ENCODE measurements at regions not wholly inside any gene's neighbourhood (a gene's known extent, or its start where the extent isn't known, plus 50 kb on each side); places are given as distances from the start of the nearest gene placed in this dataset.
A peak's percentile ranks its signal among the peaks of the same experiment; 100 is the strongest.

- DNase-seq = peak; percentile 14
- Mint-ChIP-seq H3K27me3 (no peaks in the 10 kb centered on the region), H3K36me3 (ENCODE audit: low read depth) (peaks cover 12% of the 10 kb centered on the region), H3K9me3 (peaks cover 4% of the 10 kb centered on the region), H3K27ac (peak overlapping the region; percentile 96), H3K4me3 (peak overlapping the region; percentile 47), H3K4me1 (peaks cover 36% of the 10 kb centered on the region)
- POLR2A ChIA-PET = interaction anchor here (0.5 to 0.7 kb wide), 5 partner anchors 17 to 268 kb away, joined by 3 to 4 read pairs (median 3); no protein-coding TSS in a partner anchor
- CTCF ChIA-PET = interaction anchor here (0.8 to 1.9 kb wide), 11 partner anchors 9 to 75 kb away, joined by 3 to 18 read pairs (median 5); partner anchors contain the start of gene HBS1L
Measured at GRCh38 chr6:135129136-135129856, 51.8 kb upstream of the MYB start.

GRCh38 chr6:135128268-135128914, 52.7 kb upstream of the MYB start:
- Mint-ChIP-seq H3K27ac (peak overlapping the region; percentile 96), H3K27me3 (no peaks in the 10 kb centered on the region), H3K4me1 (peaks cover 36% of the 10 kb centered on the region), H3K4me3 (peak overlapping the region; percentile 47), H3K9me3 (peaks cover 10% of the 10 kb centered on the region), H3K36me3 (ENCODE audit: low read depth) (peaks cover 12% of the 10 kb centered on the region)
- POLR2A ChIA-PET = interaction anchor here (0.5 to 0.7 kb wide), 3 partner anchors 25 to 166 kb away, joined by 3 to 4 read pairs (median 3); no protein-coding TSS in a partner anchor
- CTCF ChIA-PET = interaction anchor here (0.6 to 1.9 kb wide), 12 partner anchors 10 to 259 kb away, joined by 3 to 18 read pairs (median 4); partner anchors contain the start of gene HBS1L
- DNase-seq = peak; percentile 55

DNA sequence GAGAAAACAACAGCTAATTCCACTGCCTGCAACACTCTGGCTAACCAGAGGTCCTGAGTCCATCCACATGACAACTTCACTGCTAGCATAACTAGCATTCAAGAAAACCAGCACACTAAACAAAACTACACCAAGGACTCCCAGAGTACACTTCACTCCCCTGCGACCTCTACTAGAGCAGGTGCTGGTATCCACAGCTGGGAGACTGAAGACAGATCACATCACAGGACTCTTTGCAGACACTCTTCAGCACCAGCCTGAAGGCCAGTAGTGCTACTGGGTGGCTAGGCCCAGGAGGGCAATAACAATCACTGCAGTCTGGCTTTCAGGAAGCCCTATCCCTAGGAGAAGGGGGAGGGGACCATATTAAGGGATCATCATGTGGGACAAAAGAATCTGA, 54.4 kb upstream of the MYB start:
- peak overlapping the region; percentile 14 for H3K27ac Mint-ChIP-seq

GRCh38 chr6:135126034-135126433, 55.1 kb upstream of the MYB start:
- peaks cover 39% of the 10 kb centered on the region for H3K4me1 Mint-ChIP-seq
- POLR2A ChIA-PET = no interaction called here
- no peak overlapping the region for H3K27ac Mint-ChIP-seq
- CTCF ChIA-PET = interaction anchor here (0.5 to 2.3 kb wide), 8 partner anchors 8 to 87 kb away, joined by 3 to 6 read pairs (median 4); no protein-coding TSS in a partner anchor
- peaks cover 13% of the 10 kb centered on the region for H3K36me3 Mint-ChIP-seq (ENCODE audit: low read depth)
- peaks cover 10% of the 10 kb centered on the region for H3K9me3 Mint-ChIP-seq
- no peak overlapping the region for H3K4me3 Mint-ChIP-seq
- H3K27me3 Mint-ChIP-seq = no peaks in the 10 kb centered on the region
- DNase-seq = no peak

More for the DNA sequence above, 54.4 kb upstream of the MYB start:
- ChIA-PET CTCF (interaction anchor here (0.8 to 2.3 kb wide), 7 partner anchors 9 to 87 kb away, joined by 3 to 6 read pairs (median 4); no protein-coding TSS in a partner anchor), POLR2A (no interaction called here)
- no peak for DNase-seq
- Mint-ChIP-seq H3K27me3 (no peaks in the 10 kb centered on the region), H3K36me3 (ENCODE audit: low read depth) (peaks cover 12% of the 10 kb centered on the region), H3K4me3 (no peak overlapping the region), H3K9me3 (peaks cover 10% of the 10 kb centered on the region), H3K4me1 (peaks cover 32% of the 10 kb centered on the region)

DNA sequence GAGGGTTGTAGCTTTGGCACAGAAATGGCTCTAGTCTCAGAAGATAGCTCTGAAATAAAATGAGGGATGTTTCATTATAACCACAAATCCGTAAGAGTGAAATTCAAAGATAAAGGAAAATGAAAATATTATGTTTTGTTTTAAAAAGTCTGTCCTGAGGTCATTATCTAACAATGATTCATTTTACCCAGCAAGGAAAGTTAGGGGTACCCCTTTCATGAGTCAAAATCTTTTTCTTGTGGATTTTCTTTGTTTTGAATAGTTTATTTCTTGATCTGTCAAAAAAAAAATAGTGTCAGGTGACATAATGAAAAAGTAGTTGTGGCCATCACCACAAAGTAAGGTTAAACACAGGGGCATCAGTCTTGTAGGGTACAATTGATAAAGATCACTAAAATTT, 59.7 kb upstream of the MYB start:
- DNase-seq = no peak
- no peak overlapping the region for H3K27ac Mint-ChIP-seq
- peaks cover 8% of the 10 kb centered on the region for H3K9me3 Mint-ChIP-seq
- no peak overlapping the region for H3K4me3 Mint-ChIP-seq
- no peaks in the 10 kb centered on the region for H3K27me3 Mint-ChIP-seq
- POLR2A ChIA-PET = no interaction called here
- peaks cover 4% of the 10 kb centered on the region for H3K36me3 Mint-ChIP-seq (ENCODE audit: low read depth)
- CTCF ChIA-PET = interaction anchor here (1.3 to 1.7 kb wide), 2 partner anchors 20 to 23 kb away, joined by 5 to 7 read pairs; no protein-coding TSS in a partner anchor
- peaks cover 38% of the 10 kb centered on the region for H3K4me1 Mint-ChIP-seq

GRCh38 chr6:135118134-135118730, 62.9 kb upstream of the MYB start:
- ChIA-PET CTCF (interaction anchor here (0.5 to 2.5 kb wide), 7 partner anchors 8 to 159 kb away, joined by 3 to 14 read pairs (median 4); no protein-coding TSS in a partner anchor), POLR2A (interaction anchor here (0.6 kb wide), 1 partner anchor 13 kb away, joined by 4 read pairs; no protein-coding TSS in a partner anchor)
- Mint-ChIP-seq H3K9me3 (peaks cover under 1% of the 10 kb centered on the region), H3K36me3 (ENCODE audit: low read depth) (peaks cover 7% of the 10 kb centered on the region), H3K27ac (peak overlapping the region; percentile 52), H3K4me1 (peaks cover 69% of the 10 kb centered on the region), H3K27me3 (no peaks in the 10 kb centered on the region), H3K4me3 (no peak overlapping the region)
- no peak for DNase-seq

GRCh38 chr6:135117413-135117968, 62.9 kb upstream of the HBS1L start:
- H3K36me3 Mint-ChIP-seq (ENCODE audit: low read depth) = peaks cover 14% of the 10 kb centered on the region
- POLR2A ChIA-PET = interaction anchor here (0.5 kb wide), 1 partner anchor 229 kb away, joined by 3 read pairs; no protein-coding TSS in a partner anchor
- H3K27ac Mint-ChIP-seq = peak overlapping the region; percentile 76
- CTCF ChIA-PET = interaction anchor here (1.4 to 2.5 kb wide), 3 partner anchors 9 to 15 kb away, joined by 3 to 14 read pairs (median 6); no protein-coding TSS in a partner anchor
- peak overlapping the region; percentile 56 for H3K4me3 Mint-ChIP-seq
- peak; percentile 35 for DNase-seq
- peaks cover 76% of the 10 kb centered on the region for H3K4me1 Mint-ChIP-seq
- H3K9me3 Mint-ChIP-seq = peaks cover 8% of the 10 kb centered on the region
- H3K27me3 Mint-ChIP-seq = no peaks in the 10 kb centered on the region

- POLR2A ChIA-PET = interaction anchor here (1.1 kb wide), 1 partner anchor 62 kb away, joined by 4 read pairs; the partner anchor contains the start of gene HBS1L
Measured at GRCh38 chr6:135116571-135116970, 61.9 kb upstream of the HBS1L start.

DNA sequence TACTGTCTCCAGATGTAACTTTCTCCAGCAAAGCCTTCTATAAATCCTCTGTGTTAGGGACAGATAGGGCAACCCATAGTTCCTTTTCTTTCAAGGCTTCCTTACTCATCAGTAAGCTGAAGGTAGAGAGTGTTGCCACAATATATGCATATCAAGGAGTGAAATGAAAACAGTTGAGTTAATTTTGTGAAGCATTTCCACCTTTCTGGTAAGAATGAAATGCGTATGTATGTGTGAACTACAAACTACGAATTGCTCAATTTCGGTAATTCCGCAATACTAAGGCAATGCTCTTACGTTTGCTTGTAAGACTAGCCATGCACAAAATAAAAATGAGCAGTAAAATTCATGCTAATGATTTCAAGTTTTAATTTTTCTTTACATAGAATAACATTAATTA, 61.2 kb upstream of the HBS1L start:
- Mint-ChIP-seq H3K9me3 (peaks cover 14% of the 10 kb centered on the region), H3K4me3 (peak overlapping the region; percentile 17), H3K27ac (peak overlapping the region; percentile 76), H3K27me3 (no peaks in the 10 kb centered on the region), H3K36me3 (ENCODE audit: low read depth) (peaks cover 18% of the 10 kb centered on the region), H3K4me1 (peaks cover 71% of the 10 kb centered on the region)
- DNase-seq = no peak
- POLR2A ChIA-PET = interaction anchor here (1.1 to 1.3 kb wide), 2 partner anchors 17 to 61 kb away, joined by 4 read pairs; partner anchors contain the start of gene HBS1L
- CTCF ChIA-PET = interaction anchor here (0.6 to 1.8 kb wide), 5 partner anchors 11 to 70 kb away, joined by 3 to 6 read pairs (median 4); no protein-coding TSS in a partner anchor

More at GRCh38 chr6:135116571-135116970, 61.9 kb upstream of the HBS1L start:
- peaks cover 10% of the 10 kb centered on the region for H3K9me3 Mint-ChIP-seq
- CTCF ChIA-PET = interaction anchor here (0.6 to 1.4 kb wide), 4 partner anchors 16 to 70 kb away, joined by 3 to 6 read pairs (median 4); no protein-coding TSS in a partner anchor
- peaks cover 17% of the 10 kb centered on the region for H3K36me3 Mint-ChIP-seq (ENCODE audit: low read depth)
- no peaks in the 10 kb centered on the region for H3K27me3 Mint-ChIP-seq
- no peak for DNase-seq
- H3K4me1 Mint-ChIP-seq = peaks cover 75% of the 10 kb centered on the region
- peak overlapping the region; percentile 76 for H3K27ac Mint-ChIP-seq
- peak overlapping the region; percentile 56 for H3K4me3 Mint-ChIP-seq

GRCh38 chr6:135115411-135115810, 60.8 kb upstream of the HBS1L start:
- H3K4me3 Mint-ChIP-seq = peak overlapping the region; percentile 17
- no peaks in the 10 kb centered on the region for H3K27me3 Mint-ChIP-seq
- peaks cover 69% of the 10 kb centered on the region for H3K4me1 Mint-ChIP-seq
- ChIA-PET POLR2A (interaction anchor here (1.3 kb wide), 1 partner anchor 17 kb away, joined by 4 read pairs; no protein-coding TSS in a partner anchor), CTCF (interaction anchor here (0.5 to 1.8 kb wide), 7 partner anchors 11 to 88 kb away, joined by 3 to 4 read pairs (median 3); no protein-coding TSS in a partner anchor)
- peak overlapping the region; percentile 76 for H3K27ac Mint-ChIP-seq
- H3K9me3 Mint-ChIP-seq = peaks cover 14% of the 10 kb centered on the region
- peaks cover 18% of the 10 kb centered on the region for H3K36me3 Mint-ChIP-seq (ENCODE audit: low read depth)
- no peak for DNase-seq

DNA sequence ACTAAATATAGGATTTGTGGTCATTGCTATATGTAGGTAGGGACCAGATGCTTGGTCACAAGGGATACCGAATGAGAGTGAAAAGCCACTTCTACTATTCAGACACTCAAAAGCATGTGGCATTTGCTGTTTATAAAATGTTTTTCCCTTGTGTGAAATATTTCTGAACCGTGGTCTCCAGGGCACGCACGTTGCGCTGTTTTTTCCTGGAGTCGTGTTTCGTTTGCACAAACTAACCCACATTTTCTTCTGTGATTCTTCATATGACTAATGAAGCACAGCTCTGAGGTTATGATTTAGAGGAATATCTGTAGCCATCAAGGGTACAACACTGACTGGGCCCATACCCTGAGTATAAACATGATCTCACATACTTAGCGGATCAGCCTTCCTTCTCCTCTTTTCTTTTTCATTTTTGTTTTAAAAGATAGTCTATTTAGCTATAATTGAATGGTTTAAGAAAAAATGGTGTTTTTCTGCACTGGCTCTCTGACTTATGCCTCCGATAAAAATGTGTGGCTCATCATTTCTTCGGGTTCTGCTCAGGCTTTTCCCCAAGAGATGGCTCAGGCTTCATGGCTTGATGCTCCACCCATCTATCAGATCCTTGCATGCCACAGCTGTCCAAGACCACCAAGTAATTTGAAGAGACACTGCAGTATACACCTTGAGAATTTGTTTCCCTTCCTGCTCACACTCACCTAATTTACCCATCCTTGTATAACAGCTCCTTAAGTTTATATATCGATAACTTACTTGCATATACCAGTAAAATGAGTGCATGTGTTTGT, 59.9 kb upstream of the HBS1L start:
- peaks cover 18% of the 10 kb centered on the region for H3K36me3 Mint-ChIP-seq (ENCODE audit: low read depth)
- DNase-seq = peak; percentile 59
- ChIA-PET POLR2A (interaction anchor here (1.1 to 1.3 kb wide), 2 partner anchors 16 to 66 kb away, joined by 3 to 4 read pairs; partner anchors contain the start of gene MYB), CTCF (interaction anchor here (0.5 to 1.8 kb wide), 7 partner anchors 10 to 87 kb away, joined by 3 to 4 read pairs (median 3); no protein-coding TSS in a partner anchor)
- peak overlapping the region; percentile 76 for H3K27ac Mint-ChIP-seq
- H3K9me3 Mint-ChIP-seq = peaks cover 16% of the 10 kb centered on the region
- H3K4me3 Mint-ChIP-seq = peak overlapping the region; percentile 40
- H3K27me3 Mint-ChIP-seq = no peaks in the 10 kb centered on the region
- H3K4me1 Mint-ChIP-seq = peaks cover 74% of the 10 kb centered on the region
